GM12878 (cell line): ENCODE measurements at regions not wholly inside any gene's neighbourhood (a gene's known extent, or its start where the extent isn't known, plus 50 kb on each side); places are given as distances from the start of the nearest gene placed in this dataset.

ENCODE experiments used
- DPF2 ChIP-seq: fragments of 450-650 bp; IDR thresholded peaks from 2 replicates; pipeline ENCODE4 v1.6.1; 2017; ENCODE audit warnings: mild to moderate bottlenecking
- ZNF274 ChIP-seq: IDR thresholded peaks from one replicate; pipeline ENCODE4 v1.8.0; 2011; ENCODE audit not compliant: insufficient read length, insufficient read depth
- TF ChIP-seq, protein P1 (sequence below): IDR thresholded peaks from 2 replicates; pipeline ENCODE4 v1.6.1; 2012; ENCODE audit warnings: low read depth, low read length, improper control_type of control experiment
- TF ChIP-seq, protein P2 (sequence below), 3 experiments: IDR thresholded peaks in 2 of 3; conservative IDR thresholded peaks in 1 of 3; 2 replicates each; pipeline ENCODE4 v1.5.1; 2011; ENCODE audit warnings: low read depth in 3 of 3, low read length in 3 of 3, mild to moderate bottlenecking in 3 of 3, control low read depth in 2 of 3, moderate library complexity in 2 of 3, inconsistent platforms in 1 of 3, mixed read lengths in 1 of 3; ENCODE audit not compliant: control insufficient read depth in 2 of 3, insufficient read depth in 1 of 3; ENCODE audit errors: extremely low read depth in 1 of 3

DNA sequence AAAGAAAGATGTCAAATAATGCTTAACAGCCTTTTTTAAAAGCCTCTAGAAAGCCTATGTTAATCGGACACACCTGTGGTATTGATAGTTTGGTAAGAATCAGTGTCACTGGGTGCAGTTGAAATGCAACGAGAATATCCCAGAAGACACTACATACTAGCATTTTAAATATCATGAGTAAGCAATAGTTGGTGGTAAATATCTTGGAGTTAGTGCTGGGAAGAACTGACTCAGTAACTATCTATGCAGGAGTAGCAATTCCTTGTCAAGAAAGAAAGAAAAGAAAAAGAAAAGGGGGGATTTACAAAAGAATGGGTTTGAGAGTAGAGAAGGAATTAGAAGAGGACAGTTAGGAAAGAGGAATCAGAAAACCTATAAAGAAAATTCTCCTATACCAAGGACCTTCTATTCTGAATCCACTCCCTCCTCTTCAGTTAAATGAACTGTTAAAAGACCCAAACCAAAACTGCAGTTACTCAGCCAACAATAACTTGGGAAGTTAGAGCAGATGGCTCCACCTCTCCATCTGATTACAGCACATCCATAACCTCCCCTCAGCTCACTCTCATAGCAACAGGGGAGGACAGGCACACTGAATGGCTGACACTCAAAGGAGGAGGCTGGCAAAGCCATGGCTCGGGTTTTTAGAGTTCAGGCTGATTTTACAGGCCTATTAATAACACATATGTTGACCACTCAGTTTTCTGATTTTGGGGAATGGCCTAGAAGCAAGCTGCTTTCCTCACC, 207.6 kb upstream of the MDFIC2 start:
- TF ChIP-seq, protein P1, sequence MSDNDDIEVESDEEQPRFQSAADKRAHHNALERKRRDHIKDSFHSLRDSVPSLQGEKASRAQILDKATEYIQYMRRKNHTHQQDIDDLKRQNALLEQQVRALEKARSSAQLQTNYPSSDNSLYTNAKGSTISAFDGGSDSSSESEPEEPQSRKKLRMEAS: no peak
- TF ChIP-seq, protein P2, sequence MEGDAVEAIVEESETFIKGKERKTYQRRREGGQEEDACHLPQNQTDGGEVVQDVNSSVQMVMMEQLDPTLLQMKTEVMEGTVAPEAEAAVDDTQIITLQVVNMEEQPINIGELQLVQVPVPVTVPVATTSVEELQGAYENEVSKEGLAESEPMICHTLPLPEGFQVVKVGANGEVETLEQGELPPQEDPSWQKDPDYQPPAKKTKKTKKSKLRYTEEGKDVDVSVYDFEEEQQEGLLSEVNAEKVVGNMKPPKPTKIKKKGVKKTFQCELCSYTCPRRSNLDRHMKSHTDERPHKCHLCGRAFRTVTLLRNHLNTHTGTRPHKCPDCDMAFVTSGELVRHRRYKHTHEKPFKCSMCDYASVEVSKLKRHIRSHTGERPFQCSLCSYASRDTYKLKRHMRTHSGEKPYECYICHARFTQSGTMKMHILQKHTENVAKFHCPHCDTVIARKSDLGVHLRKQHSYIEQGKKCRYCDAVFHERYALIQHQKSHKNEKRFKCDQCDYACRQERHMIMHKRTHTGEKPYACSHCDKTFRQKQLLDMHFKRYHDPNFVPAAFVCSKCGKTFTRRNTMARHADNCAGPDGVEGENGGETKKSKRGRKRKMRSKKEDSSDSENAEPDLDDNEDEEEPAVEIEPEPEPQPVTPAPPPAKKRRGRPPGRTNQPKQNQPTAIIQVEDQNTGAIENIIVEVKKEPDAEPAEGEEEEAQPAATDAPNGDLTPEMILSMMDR (IDR thresholded peaks at IDR 0.05 in 2 of 3, conservative IDR thresholded peaks at IDR 0.05 in 1 of 3; ENCODE audit: control insufficient read depth in 2 of 3, extremely low read depth in 1 of 3, insufficient read depth in 1 of 3, low read depth in 3 of 3, low read length in 3 of 3): no peak
- no peak for TF ChIP-seq ZNF274
- no peak for TF ChIP-seq DPF2
